Lung (tissue), 11 donors: ENCODE measurements at regions not wholly inside any gene's neighbourhood (a gene's known extent, or its start where the extent isn't known, plus 50 kb on each side); places are given as distances from the start of the nearest gene placed in this dataset.

Experiments used
- ATAC-seq: fragments of 200-7000 bp; cut with Tn5 transposase; one replicate; pipeline ENCODE4 v1.9.1; 2020; ENCODE audit warnings: moderate number of reproducible peaks; ENCODE audit not compliant: insufficient read depth, low FRiP score
- DNase-seq, 3 donors: peaks; one replicate each; pipeline ENCODE4 v3.0.0-alpha.2; 2013 to 2017
- H3K27ac ChIP-seq, 2 donors: one replicate each; pipeline ENCODE4 v1.5.1; 2013; ENCODE audit warnings: mild to moderate bottlenecking in 2 of 2, moderate library complexity in 2 of 2, control low read depth in 1 of 2, inconsistent platforms in 1 of 2, low read depth in 1 of 2, low read length in 1 of 2
- H3K27me3 ChIP-seq, 3 donors: one replicate each; pipeline ENCODE4 v1.5.1; 2013; ENCODE audit warnings: low read length in 2 of 3; ENCODE audit not compliant: control insufficient read depth in 3 of 3, insufficient read depth in 3 of 3
- H3K36me3 ChIP-seq, 4 donors: one replicate each; pipeline ENCODE4 v1.5.1; 2013; ENCODE audit warnings: low read length in 4 of 4, mild to moderate bottlenecking in 1 of 4, moderate library complexity in 1 of 4; ENCODE audit not compliant: control insufficient read depth in 4 of 4, insufficient read depth in 4 of 4
- H3K4me1 ChIP-seq, 5 donors: one replicate each; pipeline ENCODE4 v1.5.1; 2013; ENCODE audit warnings: low read length in 5 of 5, mild to moderate bottlenecking in 2 of 5, moderate library complexity in 1 of 5; ENCODE audit not compliant: control insufficient read depth in 5 of 5, insufficient read depth in 5 of 5
- H3K4me3 ChIP-seq: one replicate; pipeline ENCODE4 v1.5.1; 2013; ENCODE audit warnings: mild to moderate bottlenecking, control low read depth, moderate library complexity
- H3K9ac ChIP-seq, 2 donors: one replicate each; pipeline ENCODE4 v1.5.1; 2013; ENCODE audit warnings: low read length in 2 of 2, control low read depth in 1 of 2; ENCODE audit not compliant: insufficient read depth in 1 of 2
- H3K9me3 ChIP-seq, 4 donors: one replicate each; pipeline ENCODE4 v1.5.1; 2013; ENCODE audit warnings: low read length in 3 of 4, mild to moderate bottlenecking in 1 of 4, moderate library complexity in 1 of 4; ENCODE audit not compliant: control insufficient read depth in 4 of 4, insufficient read depth in 3 of 4
- WGBS, 2 donors: extraction: QIAGEN DNeasy Blood & Tissue Kit; methylation state at CpG; one replicate each; pipeline ENCODE4 v1.1.7; 2013; 5-methylcytosine and 5-hydroxymethylcytosine counted together
- TF ChIP-seq, protein P1 (sequence below): IDR thresholded peaks from 2 replicates; pipeline ENCODE4 v1.5.1; 2012; ENCODE audit warnings: mild to moderate bottlenecking; ENCODE audit errors: control extremely low read depth, extremely low read depth
- donor health status: control.
- donor health status: control.
- donor health status: Bipolar disorder and iron deficiency.
- donor health status: healthy.
- donor health status: DM: yes; HTN: yes; CAD: no.

DNA sequence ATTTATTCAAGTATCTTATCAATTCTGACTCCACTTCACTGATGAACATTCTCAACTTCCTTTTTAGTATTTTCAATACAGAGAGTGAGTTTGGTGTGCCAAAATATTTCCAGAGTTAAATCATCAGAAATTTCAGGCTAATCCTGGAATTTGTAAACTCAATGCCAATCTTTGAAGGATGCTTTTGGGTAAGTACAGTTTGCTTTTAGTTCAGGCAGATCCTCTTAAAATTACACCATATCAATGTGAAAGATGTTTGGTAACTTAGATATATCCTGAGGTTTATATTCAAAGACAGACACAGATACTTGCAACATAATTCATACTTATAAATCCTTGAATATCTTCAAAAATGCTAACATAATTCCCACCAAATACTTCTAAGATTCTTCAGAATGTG lies 76.0 kb upstream of the FAM47B start:
- DNase-seq (no peak), ATAC-seq (no peak)
- Histone ChIP-seq H3K27ac (no peak overlapping the region), H3K27me3 (no peaks in the 10 kb centered on the region), H3K9me3 (peaks cover 0 to 3% (median 1%) of the 10 kb centered on the region in 4 donors), H3K4me3 (no peak overlapping the region), H3K9ac (no peak overlapping the region), H3K4me1 (no peaks in the 10 kb centered on the region), H3K36me3 (no peaks in the 10 kb centered on the region)
- TF ChIP-seq, protein P1, sequence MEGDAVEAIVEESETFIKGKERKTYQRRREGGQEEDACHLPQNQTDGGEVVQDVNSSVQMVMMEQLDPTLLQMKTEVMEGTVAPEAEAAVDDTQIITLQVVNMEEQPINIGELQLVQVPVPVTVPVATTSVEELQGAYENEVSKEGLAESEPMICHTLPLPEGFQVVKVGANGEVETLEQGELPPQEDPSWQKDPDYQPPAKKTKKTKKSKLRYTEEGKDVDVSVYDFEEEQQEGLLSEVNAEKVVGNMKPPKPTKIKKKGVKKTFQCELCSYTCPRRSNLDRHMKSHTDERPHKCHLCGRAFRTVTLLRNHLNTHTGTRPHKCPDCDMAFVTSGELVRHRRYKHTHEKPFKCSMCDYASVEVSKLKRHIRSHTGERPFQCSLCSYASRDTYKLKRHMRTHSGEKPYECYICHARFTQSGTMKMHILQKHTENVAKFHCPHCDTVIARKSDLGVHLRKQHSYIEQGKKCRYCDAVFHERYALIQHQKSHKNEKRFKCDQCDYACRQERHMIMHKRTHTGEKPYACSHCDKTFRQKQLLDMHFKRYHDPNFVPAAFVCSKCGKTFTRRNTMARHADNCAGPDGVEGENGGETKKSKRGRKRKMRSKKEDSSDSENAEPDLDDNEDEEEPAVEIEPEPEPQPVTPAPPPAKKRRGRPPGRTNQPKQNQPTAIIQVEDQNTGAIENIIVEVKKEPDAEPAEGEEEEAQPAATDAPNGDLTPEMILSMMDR: no peak

DNA sequence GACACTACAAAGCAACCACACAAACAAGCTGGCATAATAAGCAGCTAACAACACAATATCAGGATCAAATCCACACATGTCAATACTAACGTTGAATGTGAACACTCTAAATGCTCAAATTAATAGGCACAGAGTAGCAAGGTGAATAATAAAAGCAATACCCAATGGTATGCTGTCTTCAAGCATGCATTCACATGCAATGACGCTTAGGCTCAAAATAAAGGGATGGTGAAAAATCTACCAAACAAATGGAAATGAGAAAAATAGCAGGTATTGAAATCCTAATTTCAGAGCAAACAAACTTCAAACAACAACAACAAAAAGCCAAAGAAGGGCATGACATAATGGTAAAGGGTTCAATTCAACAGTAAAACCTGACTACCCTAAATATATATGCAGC lies 74.0 kb upstream of the FAM47B start:
- WGBS, 2 donors: 31 to 39% methylated on average over 2 of the region's 2 CpGs
- Histone ChIP-seq H3K27me3 (peaks cover 0 to 2% (median 0%) of the 10 kb centered on the region in 3 donors), H3K27ac (no peak overlapping the region), H3K9me3 (peaks cover 0 to 3% (median 1%) of the 10 kb centered on the region in 4 donors), H3K36me3 (no peaks in the 10 kb centered on the region), H3K9ac (no peak overlapping the region), H3K4me1 (no peaks in the 10 kb centered on the region), H3K4me3 (no peak overlapping the region)
- DNase-seq (no peak), ATAC-seq (no peak)
- TF ChIP-seq, protein P1: no peak

DNA sequence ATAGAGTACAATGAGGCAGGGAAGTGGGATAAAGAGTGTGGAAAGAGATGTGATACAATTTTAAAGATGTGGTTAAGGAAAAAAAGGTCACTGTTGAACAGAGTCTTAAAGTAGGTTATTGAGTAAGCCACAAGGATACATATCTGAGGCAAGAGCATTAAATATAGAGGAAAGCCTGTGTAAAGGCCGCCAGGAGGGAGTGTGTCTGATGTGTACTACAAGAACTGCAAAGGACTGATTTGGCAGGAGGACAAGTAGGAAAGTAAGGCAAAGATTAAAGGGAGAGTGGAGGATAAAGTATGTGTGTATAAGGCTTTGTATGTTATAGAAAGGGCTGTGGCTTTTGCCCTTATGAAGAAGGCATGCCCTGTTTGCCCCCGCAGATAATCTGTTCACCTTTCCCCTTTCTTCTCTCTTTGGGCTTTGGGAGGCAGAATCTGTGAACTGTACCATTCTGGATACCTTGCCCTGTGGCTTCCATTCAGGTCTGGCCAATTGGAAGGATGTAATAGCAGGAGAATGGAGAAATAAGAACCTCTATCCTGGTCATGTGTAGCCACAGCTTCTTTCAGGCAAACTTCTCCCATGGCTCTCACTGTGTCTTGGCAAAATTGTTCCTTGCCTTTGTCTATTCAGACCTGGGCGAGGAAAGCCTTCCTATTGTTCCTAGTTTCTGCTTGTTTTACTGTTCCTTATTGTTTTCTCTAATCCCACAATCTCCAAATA lies 68.9 kb upstream of the FAM47B start:
- TF ChIP-seq, protein P1: no peak
- Histone ChIP-seq H3K4me1 (peaks cover 0 to 7% (median 0%) of the 10 kb centered on the region in 5 donors), H3K36me3 (no peaks in the 10 kb centered on the region), H3K27ac (no peak overlapping the region), H3K9ac (no peak overlapping the region), H3K9me3 (peaks cover 0 to 3% (median 1%) of the 10 kb centered on the region in 4 donors), H3K27me3 (peaks cover 0 to 2% (median 0%) of the 10 kb centered on the region in 3 donors), H3K4me3 (no peak overlapping the region)
- ATAC-seq: no peak
- WGBS, 2 donors: 56 to 67% methylated on average over 3 of the region's 3 CpGs
- DNase-seq: peak in 1 of 3 donors; percentile 21
